ENCODE measurements at regions not wholly inside any gene's neighbourhood (a gene's known extent, or its start where the extent isn't known, plus 50 kb on each side); places are given as distances from the start of the nearest gene placed in this dataset.

- intact Hi-C loops (cut with micrococcal nuclease; ENCODE audit: unreplicated experiment) = no loop called here
- BruUV-seq (replicated peaks) = no TSS peak
- POLR2A ChIA-PET (ENCODE audit: low non-redundant PET) = no interaction called here
Observed at GRCh38 chr2:198953328-198953727, 504.4 kb downstream of the SATB2 start.

GRCh38 chr2:198950803-198951202 lies 506.9 kb downstream of the SATB2 start:
- no TSS peak for BruUV-seq (replicated peaks)
- ChIA-PET CTCF (no interaction called here), POLR2A (ENCODE audit: low non-redundant PET) (no interaction called here)
- H3K27ac ChIP-seq (ENCODE audit: low read depth, low read length, poor library complexity, severe bottlenecking) = no peak overlapping the region
- H3K27me3 ChIP-seq (replicated peaks; ENCODE audit: insufficient read depth, low read depth, low read length, poor library complexity) = no peaks in the 10 kb centered on the region
- intact Hi-C loops (cut with micrococcal nuclease; ENCODE audit: unreplicated experiment) = no loop called here
- H3K4me3 ChIP-seq (ENCODE audit: low read depth, low read length, poor library complexity, severe bottlenecking) = no peak overlapping the region
- TF ChIP-seq EZH2 (IDR thresholded peaks at IDR 0.05; ENCODE audit: borderline replicate concordance, low read depth, low read length, poor library complexity, severe bottlenecking) (no peak), CTCF (conservative IDR thresholded peaks at IDR 0.05; ENCODE audit: low read depth, low read length) (no peak)
- DNase-seq (ENCODE audit: low spot score) = no peak
- H3K4me1 ChIP-seq (ENCODE audit: insufficient read depth, low read length, poor library complexity, severe bottlenecking) = no peaks in the 10 kb centered on the region
- H3K36me3 ChIP-seq (ENCODE audit: insufficient read depth, low read length, poor library complexity, severe bottlenecking) = no peaks in the 10 kb centered on the region
- no peaks in the 10 kb centered on the region for H3K9me3 ChIP-seq (ENCODE audit: low read depth, low read length, poor library complexity, severe bottlenecking)

More at GRCh38 chr2:198953328-198953727, 504.4 kb downstream of the SATB2 start:
- TF ChIP-seq CTCF (conservative IDR thresholded peaks at IDR 0.05; ENCODE audit: low read depth, low read length) (no peak), EZH2 (IDR thresholded peaks at IDR 0.05; ENCODE audit: borderline replicate concordance, low read depth, low read length, poor library complexity, severe bottlenecking) (no peak)
- DNase-seq (ENCODE audit: low spot score) = no peak
- no peak overlapping the region for H3K27ac ChIP-seq (ENCODE audit: low read depth, low read length, poor library complexity, severe bottlenecking)
- no peaks in the 10 kb centered on the region for H3K36me3 ChIP-seq (ENCODE audit: insufficient read depth, low read length, poor library complexity, severe bottlenecking)
- H3K4me1 ChIP-seq (ENCODE audit: insufficient read depth, low read length, poor library complexity, severe bottlenecking) = no peaks in the 10 kb centered on the region
- H3K9me3 ChIP-seq (ENCODE audit: low read depth, low read length, poor library complexity, severe bottlenecking) = no peaks in the 10 kb centered on the region
- no peak overlapping the region for H3K4me3 ChIP-seq (ENCODE audit: low read depth, low read length, poor library complexity, severe bottlenecking)
- H3K27me3 ChIP-seq (replicated peaks; ENCODE audit: insufficient read depth, low read depth, low read length, poor library complexity) = peaks cover 4% of the 10 kb centered on the region
- CTCF ChIA-PET = no interaction called here

GRCh38 chr2:198945496-198945895 lies 512.2 kb downstream of the SATB2 start:
- no peaks in the 10 kb centered on the region for H3K4me1 ChIP-seq (ENCODE audit: insufficient read depth, low read length, poor library complexity, severe bottlenecking)
- no peaks in the 10 kb centered on the region for H3K9me3 ChIP-seq (ENCODE audit: low read depth, low read length, poor library complexity, severe bottlenecking)
- no peaks in the 10 kb centered on the region for H3K27me3 ChIP-seq (replicated peaks; ENCODE audit: insufficient read depth, low read depth, low read length, poor library complexity)
- CTCF ChIA-PET = no interaction called here
- H3K27ac ChIP-seq (ENCODE audit: low read depth, low read length, poor library complexity, severe bottlenecking) = no peak overlapping the region
- no peaks in the 10 kb centered on the region for H3K36me3 ChIP-seq (ENCODE audit: insufficient read depth, low read length, poor library complexity, severe bottlenecking)
- DNase-seq (ENCODE audit: low spot score) = no peak
- H3K4me3 ChIP-seq (ENCODE audit: low read depth, low read length, poor library complexity, severe bottlenecking) = no peak overlapping the region
- intact Hi-C loops (cut with micrococcal nuclease; ENCODE audit: unreplicated experiment) = no loop called here
- POLR2A ChIA-PET (ENCODE audit: low non-redundant PET) = no interaction called here
- TF ChIP-seq EZH2 (IDR thresholded peaks at IDR 0.05; ENCODE audit: borderline replicate concordance, low read depth, low read length, poor library complexity, severe bottlenecking) (no peak), CTCF (conservative IDR thresholded peaks at IDR 0.05; ENCODE audit: low read depth, low read length) (no peak)
- no TSS peak for BruUV-seq (replicated peaks)

All from A673 (cell line).